Fibroblast of pulmonary artery (primary cell): ENCODE measurements at regions not wholly inside any gene's neighbourhood (a gene's known extent, or its start where the extent isn't known, plus 50 kb on each side); places are given as distances from the start of the nearest gene placed in this dataset.

Experiments
- DNase-seq: peaks from one replicate; pipeline ENCODE4 v3.0.0-alpha.2; 2010; ENCODE audit warnings: low read depth
- H3K4me3 ChIP-seq: replicated peaks from 2 replicates; pipeline ENCODE4 v1.5.1; 2011; ENCODE audit warnings: low read depth, mild to moderate bottlenecking, control low read depth, low read length, moderate library complexity
- TF ChIP-seq, protein P1 (sequence below): IDR thresholded peaks from 2 replicates; pipeline ENCODE4 v1.5.1; 2011; ENCODE audit warnings: mild to moderate bottlenecking, control low read depth, low read length, inconsistent platforms; ENCODE audit errors: missing control alignments

DNA sequence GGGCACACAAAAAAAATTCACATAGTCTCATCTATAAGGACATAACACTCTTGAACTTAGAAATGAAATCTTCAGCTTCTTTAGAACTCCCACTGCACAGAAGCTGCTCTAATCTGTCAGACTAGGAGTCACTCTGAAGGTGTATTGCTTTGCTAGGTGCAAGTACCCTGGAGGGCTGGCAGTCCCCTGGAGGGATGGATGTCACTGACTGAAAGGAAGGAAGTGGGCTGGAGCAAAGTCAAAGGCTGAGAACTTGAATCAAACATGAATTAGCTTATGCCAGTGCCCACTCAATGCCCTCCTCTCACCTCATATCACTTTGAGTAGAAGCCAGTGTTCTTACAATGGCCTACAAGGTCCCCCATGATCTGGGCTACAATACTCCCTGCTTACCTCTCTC is 140.3 kb upstream of the ANKRD1 start:
- no peak for DNase-seq
- no peak overlapping the region for H3K4me3 ChIP-seq
- TF ChIP-seq, protein P1, sequence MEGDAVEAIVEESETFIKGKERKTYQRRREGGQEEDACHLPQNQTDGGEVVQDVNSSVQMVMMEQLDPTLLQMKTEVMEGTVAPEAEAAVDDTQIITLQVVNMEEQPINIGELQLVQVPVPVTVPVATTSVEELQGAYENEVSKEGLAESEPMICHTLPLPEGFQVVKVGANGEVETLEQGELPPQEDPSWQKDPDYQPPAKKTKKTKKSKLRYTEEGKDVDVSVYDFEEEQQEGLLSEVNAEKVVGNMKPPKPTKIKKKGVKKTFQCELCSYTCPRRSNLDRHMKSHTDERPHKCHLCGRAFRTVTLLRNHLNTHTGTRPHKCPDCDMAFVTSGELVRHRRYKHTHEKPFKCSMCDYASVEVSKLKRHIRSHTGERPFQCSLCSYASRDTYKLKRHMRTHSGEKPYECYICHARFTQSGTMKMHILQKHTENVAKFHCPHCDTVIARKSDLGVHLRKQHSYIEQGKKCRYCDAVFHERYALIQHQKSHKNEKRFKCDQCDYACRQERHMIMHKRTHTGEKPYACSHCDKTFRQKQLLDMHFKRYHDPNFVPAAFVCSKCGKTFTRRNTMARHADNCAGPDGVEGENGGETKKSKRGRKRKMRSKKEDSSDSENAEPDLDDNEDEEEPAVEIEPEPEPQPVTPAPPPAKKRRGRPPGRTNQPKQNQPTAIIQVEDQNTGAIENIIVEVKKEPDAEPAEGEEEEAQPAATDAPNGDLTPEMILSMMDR, result no peak

DNA sequence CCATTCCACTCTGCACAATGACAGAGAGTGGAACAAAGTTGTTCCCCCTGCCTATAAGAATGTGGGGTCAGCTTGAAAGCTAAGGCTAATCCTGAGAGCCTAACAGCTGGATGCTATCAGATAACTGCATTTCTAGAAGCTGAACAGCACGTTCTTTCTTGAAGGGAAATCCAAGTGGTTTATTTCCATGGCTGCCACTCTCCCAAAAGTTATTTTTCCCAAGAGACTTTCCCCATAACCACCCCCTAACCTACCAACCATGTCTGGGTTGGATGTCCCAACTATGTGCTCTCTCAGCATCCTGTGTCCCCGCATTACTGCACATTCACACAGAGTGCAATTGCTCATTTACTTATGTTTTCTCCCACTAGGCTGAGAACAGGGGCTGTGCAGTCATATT is 140.7 kb upstream of the ANKRD1 start:
- TF ChIP-seq, protein P1, result no peak
- no peak overlapping the region for H3K4me3 ChIP-seq
- no peak for DNase-seq

DNA sequence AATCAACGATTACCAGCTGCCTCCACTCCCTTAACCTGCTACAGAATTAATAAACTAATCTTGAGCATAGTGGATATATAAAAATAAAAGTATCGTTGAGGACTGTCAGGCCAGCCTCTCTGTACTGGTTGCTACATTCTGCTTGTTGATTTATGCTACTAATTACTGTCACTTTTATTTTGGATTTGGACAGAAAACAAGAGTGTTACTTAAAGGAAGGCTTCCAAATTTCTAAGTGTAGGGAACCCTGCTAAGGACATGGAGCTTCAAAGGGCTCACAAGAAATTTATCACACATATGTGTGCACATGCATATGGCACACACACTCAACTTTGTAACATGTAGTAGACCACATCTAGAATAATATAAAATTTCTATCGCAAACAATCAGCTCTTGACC is 141.2 kb upstream of the ANKRD1 start:
- no peak for DNase-seq
- no peak overlapping the region for H3K4me3 ChIP-seq
- TF ChIP-seq, protein P1, result no peak

DNA sequence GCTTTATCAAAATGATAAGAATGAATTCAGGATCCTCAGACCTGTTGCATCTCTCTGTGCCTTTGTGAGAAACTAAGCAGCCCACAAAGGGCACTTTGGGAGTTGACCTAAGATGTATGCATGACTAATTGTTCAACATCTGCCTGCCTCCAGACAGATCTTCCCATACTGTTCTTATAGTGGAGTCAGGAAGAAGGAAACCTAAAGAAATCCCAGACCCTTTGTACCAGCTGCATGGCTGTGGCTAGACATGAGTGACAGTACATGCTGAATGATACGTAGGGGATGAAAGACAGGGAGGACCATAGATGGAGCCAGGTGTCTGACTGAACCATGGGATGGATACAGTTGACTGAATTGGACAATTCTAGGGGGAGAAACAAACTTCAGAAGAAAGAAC is 148.7 kb upstream of the PCGF5 start:
- TF ChIP-seq, protein P1, result no peak
- no peak overlapping the region for H3K4me3 ChIP-seq
- no peak for DNase-seq

DNA sequence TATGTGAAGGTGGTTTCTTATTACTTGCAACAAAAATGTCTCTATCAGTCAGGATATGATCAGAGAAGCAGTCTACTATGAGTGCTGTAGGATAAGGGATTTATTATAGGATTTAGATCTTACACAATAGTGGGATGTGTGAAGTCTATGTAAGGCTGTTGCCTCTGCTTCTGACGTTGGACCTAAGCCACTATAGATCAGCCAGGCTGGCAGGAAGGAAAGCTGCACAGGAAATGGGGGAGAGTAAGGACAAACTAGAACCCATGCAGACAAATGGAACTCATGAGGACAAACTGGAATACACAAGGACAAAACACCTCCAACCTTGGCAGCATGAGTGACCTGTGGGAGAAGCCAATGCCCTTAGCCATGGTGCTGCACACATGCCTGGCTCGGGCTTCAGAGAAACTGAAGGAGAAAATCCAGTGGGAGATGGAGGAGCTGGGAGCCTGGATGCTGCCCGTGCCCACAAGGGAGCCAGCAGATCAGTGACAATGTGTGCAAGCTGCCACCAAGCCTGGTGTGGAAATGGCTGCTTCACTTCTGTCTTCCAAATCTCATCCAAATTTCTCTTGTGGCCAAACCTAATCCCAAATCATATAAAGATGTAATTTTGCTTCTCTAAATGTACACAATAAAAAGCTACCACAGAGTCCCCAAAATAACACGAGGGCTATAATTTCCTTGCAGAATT is 147.0 kb upstream of the PCGF5 start:
- no peak for DNase-seq
- H3K4me3 ChIP-seq, result no peak overlapping the region
- TF ChIP-seq, protein P1, result no peak

DNA sequence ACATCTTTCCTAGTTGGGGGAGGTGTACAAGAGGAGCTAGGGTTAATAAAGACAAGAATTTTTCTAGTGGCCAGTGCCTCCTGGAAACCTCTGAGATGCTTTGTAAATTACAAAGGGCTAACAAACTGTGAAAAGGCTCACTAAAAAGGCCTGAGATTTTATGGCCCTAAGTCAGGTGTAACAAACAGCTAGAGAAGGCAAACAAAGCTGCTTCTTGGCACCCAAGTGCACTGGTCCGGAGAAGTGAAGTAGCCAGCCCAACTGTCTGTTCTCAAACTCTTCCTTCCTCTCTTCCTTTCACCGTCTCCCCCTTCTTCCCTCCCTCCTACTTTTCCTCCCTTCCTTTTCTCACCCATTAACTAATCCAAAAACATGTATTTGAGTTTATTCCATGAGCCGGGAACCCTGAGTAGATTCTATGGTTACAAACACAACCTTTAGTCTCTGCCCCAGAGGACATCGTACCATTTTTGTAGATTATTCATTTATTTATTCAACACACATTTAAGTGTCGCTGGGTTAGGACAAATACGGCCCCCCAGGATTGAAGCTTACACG is 143.4 kb upstream of the PCGF5 start:
- DNase-seq, result no peak
- TF ChIP-seq, protein P1, result no peak
- no peak overlapping the region for H3K4me3 ChIP-seq
